ENCODE measurements at regions not wholly inside any gene's neighbourhood (a gene's known extent, or its start where the extent isn't known, plus 50 kb on each side); places are given as distances from the start of the nearest gene placed in this dataset.
"Not testable (repeated sequence)": the region's sequence is repeated elsewhere in the genome, so short reads cannot be mapped to it uniquely, and the experiment has no call there.

- Histone ChIP-seq H3K9ac (ENCODE audit: low read depth, low read length) (no peak overlapping the region), H3K4me3 (ENCODE audit: low read length) (no peak overlapping the region), H3K27ac (ENCODE audit: low read depth, low read length) (no peak overlapping the region), H3K4me1 (ENCODE audit: insufficient read depth, low read length) (peaks cover 8% of the 10 kb centered on the region; the same call in 1 of the 2 replicates), H3K27me3 (ENCODE audit: insufficient read depth, low read length) (no peaks in the 10 kb centered on the region), H3K36me3 (ENCODE audit: insufficient read depth, low read length) (no peaks in the 10 kb centered on the region), H3K9me3 (ENCODE audit: insufficient read depth, low read depth, low read length) (peaks cover 4% of the 10 kb centered on the region; the same call in 1 of the 2 replicates)
- WGBS: 95% methylated on average over 6 of the region's 6 CpGs
Observed at GRCh38 chr2:133985563-133985962, 268.3 kb upstream of the MGAT5 start.

- H3K4me3 ChIP-seq (ENCODE audit: low read length): no peak overlapping the region
- no peaks in the 10 kb centered on the region for H3K36me3 ChIP-seq (ENCODE audit: insufficient read depth, low read length)
- no peak overlapping the region for H3K9ac ChIP-seq (ENCODE audit: low read depth, low read length)
- H3K4me1 ChIP-seq (ENCODE audit: insufficient read depth, low read length): peaks cover 8% of the 10 kb centered on the region; the same call in 1 of the 2 replicates
- 91% methylated on average over 2 of the region's 3 CpGs for WGBS
- H3K9me3 ChIP-seq (ENCODE audit: insufficient read depth, low read depth, low read length): peaks cover 4% of the 10 kb centered on the region; the same call in 1 of the 2 replicates
- H3K27ac ChIP-seq (ENCODE audit: low read depth, low read length): no peak overlapping the region
- H3K27me3 ChIP-seq (ENCODE audit: insufficient read depth, low read length): no peaks in the 10 kb centered on the region
Observed at GRCh38 chr2:133986081-133986837, 267.6 kb upstream of the MGAT5 start.

- Histone ChIP-seq H3K4me3 (ENCODE audit: low read length) (no peak overlapping the region), H3K27ac (ENCODE audit: low read depth, low read length) (no peak overlapping the region), H3K27me3 (ENCODE audit: insufficient read depth, low read length) (no peaks in the 10 kb centered on the region), H3K4me1 (ENCODE audit: insufficient read depth, low read length) (peaks cover 8% of the 10 kb centered on the region; the same call in 1 of the 2 replicates), H3K9me3 (ENCODE audit: insufficient read depth, low read depth, low read length) (peaks cover 4% of the 10 kb centered on the region; the same call in 1 of the 2 replicates), H3K9ac (ENCODE audit: low read depth, low read length) (no peak overlapping the region), H3K36me3 (ENCODE audit: insufficient read depth, low read length) (no peaks in the 10 kb centered on the region)
- 78% methylated on average over 10 of the region's 11 CpGs for WGBS
Observed at GRCh38 chr2:133986881-133987795, 266.7 kb upstream of the MGAT5 start.

- Histone ChIP-seq H3K9ac (ENCODE audit: low read depth, low read length) (no peak overlapping the region), H3K4me1 (ENCODE audit: insufficient read depth, low read length) (peaks cover 8% of the 10 kb centered on the region; the same call in 1 of the 2 replicates), H3K36me3 (ENCODE audit: insufficient read depth, low read length) (no peaks in the 10 kb centered on the region), H3K4me3 (ENCODE audit: low read length) (no peak overlapping the region), H3K27ac (ENCODE audit: low read depth, low read length) (no peak overlapping the region), H3K27me3 (ENCODE audit: insufficient read depth, low read length) (no peaks in the 10 kb centered on the region), H3K9me3 (ENCODE audit: insufficient read depth, low read depth, low read length) (peaks cover 4% of the 10 kb centered on the region; the same call in 1 of the 2 replicates)
- 95% methylated on average over 12 of the region's 12 CpGs for WGBS
Observed at GRCh38 chr2:133988316-133988891, 265.5 kb upstream of the MGAT5 start.

- 92% methylated on average over 3 of the region's 3 CpGs for WGBS
Observed at GRCh38 chr2:133991606-133992168, 262.2 kb upstream of the MGAT5 start.

GRCh38 chr2:133992454-133992853 lies 261.4 kb upstream of the MGAT5 start:
- H3K36me3 ChIP-seq (ENCODE audit: insufficient read depth, low read length): no peaks in the 10 kb centered on the region
- H3K9ac ChIP-seq (ENCODE audit: low read depth, low read length): no peak overlapping the region
- no peaks in the 10 kb centered on the region for H3K9me3 ChIP-seq (ENCODE audit: insufficient read depth, low read depth, low read length)
- H3K27me3 ChIP-seq (ENCODE audit: insufficient read depth, low read length): no peaks in the 10 kb centered on the region
- H3K27ac ChIP-seq (ENCODE audit: low read depth, low read length): no peak overlapping the region
- H3K4me3 ChIP-seq (ENCODE audit: low read length): no peak overlapping the region
- H3K4me1 ChIP-seq (ENCODE audit: insufficient read depth, low read length): no peaks in the 10 kb centered on the region
- WGBS: 96% methylated on average over 1 of the region's 1 CpG

More at GRCh38 chr2:133991606-133992168, 262.2 kb upstream of the MGAT5 start:
- H3K4me3 ChIP-seq (ENCODE audit: low read length): no peak overlapping the region
- H3K9ac ChIP-seq (ENCODE audit: low read depth, low read length): no peak overlapping the region
- H3K36me3 ChIP-seq (ENCODE audit: insufficient read depth, low read length): no peaks in the 10 kb centered on the region
- peaks cover 6% of the 10 kb centered on the region; the same call in 1 of the 2 replicates for H3K4me1 ChIP-seq (ENCODE audit: insufficient read depth, low read length)
- no peak overlapping the region for H3K27ac ChIP-seq (ENCODE audit: low read depth, low read length)
- no peaks in the 10 kb centered on the region for H3K27me3 ChIP-seq (ENCODE audit: insufficient read depth, low read length)
- no peaks in the 10 kb centered on the region for H3K9me3 ChIP-seq (ENCODE audit: insufficient read depth, low read depth, low read length)

- H3K27ac ChIP-seq (ENCODE audit: low read depth, low read length): no peak overlapping the region
- H3K4me3 ChIP-seq (ENCODE audit: low read length): no peak overlapping the region
- no peak overlapping the region for H3K9ac ChIP-seq (ENCODE audit: low read depth, low read length)
- no peaks in the 10 kb centered on the region for H3K36me3 ChIP-seq (ENCODE audit: insufficient read depth, low read length)
- no peaks in the 10 kb centered on the region for H3K4me1 ChIP-seq (ENCODE audit: insufficient read depth, low read length)
- WGBS: 80% methylated on average over 3 of the region's 3 CpGs
- no peaks in the 10 kb centered on the region for H3K9me3 ChIP-seq (ENCODE audit: insufficient read depth, low read depth, low read length)
- H3K27me3 ChIP-seq (ENCODE audit: insufficient read depth, low read length): no peaks in the 10 kb centered on the region
Observed at GRCh38 chr2:133993160-133993559, 260.7 kb upstream of the MGAT5 start.

- H3K27me3 ChIP-seq (ENCODE audit: insufficient read depth, low read length); H3K9ac ChIP-seq (ENCODE audit: low read depth, low read length); H3K27ac ChIP-seq (ENCODE audit: low read depth, low read length); H3K9me3 ChIP-seq (ENCODE audit: insufficient read depth, low read depth, low read length); H3K4me1 ChIP-seq (ENCODE audit: insufficient read depth, low read length); H3K36me3 ChIP-seq (ENCODE audit: insufficient read depth, low read length); H3K4me3 ChIP-seq (ENCODE audit: low read length): not testable (repeated sequence)
- WGBS: 94% methylated on average over 3 of the region's 4 CpGs
Observed at GRCh38 chr2:133998726-133999125, 255.1 kb upstream of the MGAT5 start.

- Histone ChIP-seq H3K9ac (ENCODE audit: low read depth, low read length) (no peak overlapping the region), H3K27ac (ENCODE audit: low read depth, low read length) (no peak overlapping the region), H3K4me1 (ENCODE audit: insufficient read depth, low read length) (no peaks in the 10 kb centered on the region), H3K4me3 (ENCODE audit: low read length) (no peak overlapping the region), H3K27me3 (ENCODE audit: insufficient read depth, low read length) (no peaks in the 10 kb centered on the region), H3K9me3 (ENCODE audit: insufficient read depth, low read depth, low read length) (no peaks in the 10 kb centered on the region), H3K36me3 (ENCODE audit: insufficient read depth, low read length) (no peaks in the 10 kb centered on the region)
- WGBS: 95% methylated on average over 1 of the region's 1 CpG
Observed at GRCh38 chr2:134002391-134002790, 251.5 kb upstream of the MGAT5 start.

- no peak overlapping the region for H3K27ac ChIP-seq (ENCODE audit: low read depth, low read length)
- no peak overlapping the region for H3K4me3 ChIP-seq (ENCODE audit: low read length)
- no peaks in the 10 kb centered on the region for H3K9me3 ChIP-seq (ENCODE audit: insufficient read depth, low read depth, low read length)
- no peak overlapping the region for H3K9ac ChIP-seq (ENCODE audit: low read depth, low read length)
- no peaks in the 10 kb centered on the region for H3K27me3 ChIP-seq (ENCODE audit: insufficient read depth, low read length)
- WGBS: 0% methylated on average over 1 of the region's 1 CpG
- H3K4me1 ChIP-seq (ENCODE audit: insufficient read depth, low read length): no peaks in the 10 kb centered on the region
- H3K36me3 ChIP-seq (ENCODE audit: insufficient read depth, low read length): no peaks in the 10 kb centered on the region
Observed at GRCh38 chr2:134002921-134003320, 251.0 kb upstream of the MGAT5 start.
